Inflammatory macrophage (primary cell): ENCODE measurements at regions not wholly inside any gene's neighbourhood (a gene's known extent, or its start where the extent isn't known, plus 50 kb on each side); places are given as distances from the start of the nearest gene placed in this dataset.
"Not testable (repeated sequence)": the region's sequence is repeated elsewhere in the genome, so short reads cannot be mapped to it uniquely, and the experiment has no call there.

Experiments
- DNase-seq, 2 donors: peaks; one replicate each; pipeline ENCODE4 v3.0.0-alpha.2; 2020 to 2022

- no peak for DNase-seq
Observed at GRCh38 chr6:14463110-14463509, 345.5 kb downstream of the CD83 start.

GRCh38 chr6:14464055-14464454 lies 346.5 kb downstream of the CD83 start:
- peak in 1 of 2 donors; percentile 8 for DNase-seq

GRCh38 chr6:14464716-14465115 lies 347.1 kb downstream of the CD83 start:
- DNase-seq: no peak

- DNase-seq: no peak
Observed at GRCh38 chr6:14466278-14466677, 348.7 kb downstream of the CD83 start.

GRCh38 chr6:14467591-14467990 lies 350.0 kb downstream of the CD83 start:
- no peak for DNase-seq

- no peak for DNase-seq
Observed at GRCh38 chr6:14468647-14469321, 351.2 kb downstream of the CD83 start.

- no peak for DNase-seq
Observed at GRCh38 chr6:14470101-14470500, 352.5 kb downstream of the CD83 start.

GRCh38 chr6:14470671-14471070 lies 353.1 kb downstream of the CD83 start:
- no peak for DNase-seq

GRCh38 chr6:14472255-14472985 lies 354.8 kb downstream of the CD83 start:
- DNase-seq: no peak

GRCh38 chr6:14472986-14473337 lies 355.4 kb downstream of the CD83 start:
- no peak for DNase-seq

GRCh38 chr6:14474816-14475215 lies 357.2 kb downstream of the CD83 start:
- no peak for DNase-seq

- DNase-seq: no peak
Observed at GRCh38 chr6:14475306-14475705, 357.7 kb downstream of the CD83 start.

GRCh38 chr6:14476793-14477531 lies 359.4 kb downstream of the CD83 start:
- DNase-seq: no peak

- DNase-seq: no peak
Observed at GRCh38 chr6:14477559-14477958, 360.0 kb downstream of the CD83 start.

- peak in 1 of 2 donors; percentile 49 for DNase-seq
Observed at GRCh38 chr6:14478381-14479225, 361.0 kb downstream of the CD83 start.

GRCh38 chr6:14481946-14482345 lies 364.4 kb downstream of the CD83 start:
- DNase-seq: not testable (repeated sequence)

- DNase-seq: no peak
Observed at GRCh38 chr6:14487625-14488024, 370.1 kb downstream of the CD83 start.

- no peak for DNase-seq
Observed at GRCh38 chr6:14488180-14488579, 370.6 kb downstream of the CD83 start.

- DNase-seq: no peak
Observed at GRCh38 chr6:14489445-14489844, 371.9 kb downstream of the CD83 start.

- no peak for DNase-seq
Observed at GRCh38 chr6:14498748-14499147, 381.2 kb downstream of the CD83 start.

- DNase-seq: no peak
Observed at GRCh38 chr6:14499309-14499708, 381.7 kb downstream of the CD83 start.

- DNase-seq: no peak
Observed at GRCh38 chr6:14499841-14500240, 382.3 kb downstream of the CD83 start.

GRCh38 chr6:14500809-14501208 lies 383.2 kb downstream of the CD83 start:
- no peak for DNase-seq
